ENCODE measurements at regions not wholly inside any gene's neighbourhood (a gene's known extent, or its start where the extent isn't known, plus 50 kb on each side); places are given as distances from the start of the nearest gene placed in this dataset.

DNA sequence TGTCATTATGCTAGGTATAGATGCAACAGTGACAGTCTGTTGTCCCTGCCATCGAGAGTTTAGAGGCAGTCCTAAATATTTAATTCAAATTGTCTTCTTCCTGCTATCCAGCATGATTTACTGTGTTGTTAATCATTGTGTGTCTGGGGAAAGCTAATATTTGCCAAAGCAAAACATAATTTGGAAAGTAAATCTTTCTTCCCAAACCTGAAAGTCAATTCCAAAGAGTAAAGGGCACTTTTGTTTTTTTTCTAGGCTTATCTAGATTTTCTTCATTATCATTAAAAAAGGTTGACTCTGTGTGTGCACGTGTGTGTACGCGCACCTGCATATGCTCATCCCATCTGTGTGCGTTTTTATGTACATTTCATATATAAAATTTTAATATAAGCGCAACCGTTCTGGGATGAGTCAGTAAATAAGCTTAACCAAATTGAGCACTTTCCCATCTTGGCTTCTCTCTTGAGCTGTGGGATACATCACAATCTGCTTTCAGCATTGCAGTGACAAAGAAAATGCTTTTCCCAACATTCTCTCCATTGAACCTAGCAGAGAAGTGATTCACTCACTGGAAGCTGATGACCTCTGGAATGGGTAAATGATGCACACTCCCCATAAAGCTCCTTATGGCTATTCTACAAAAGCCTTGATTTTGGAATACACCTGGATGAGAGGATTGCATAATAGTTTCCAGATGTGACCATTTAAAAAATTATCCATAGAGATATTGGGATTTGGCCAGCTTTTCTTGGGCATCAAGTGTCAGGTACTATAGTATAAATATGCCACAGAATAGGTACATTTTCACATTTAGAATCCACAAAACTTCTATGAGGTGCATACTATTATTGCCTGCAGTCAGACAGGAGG lies 488.4 kb downstream of the ADCYAP1 start:
- no peak overlapping the region for H3K9ac ChIP-seq (ENCODE audit: insufficient read length, low read depth)
- no peak overlapping the region for H3K4me3 ChIP-seq (ENCODE audit: insufficient read length, low read depth)
- peaks cover 7% of the 10 kb centered on the region for H3K36me3 ChIP-seq (ENCODE audit: insufficient read depth, insufficient read length, low read length)
- no peak for TF ChIP-seq SUZ12 (IDR thresholded peaks at IDR 0.05; ENCODE audit: extremely low read depth, insufficient read depth, insufficient read length)
- TF ChIP-seq YY1 (IDR thresholded peaks at IDR 0.05; ENCODE audit: insufficient read depth, insufficient read length), result no peak
- no peak for TF ChIP-seq ZNF274 (IDR thresholded peaks at IDR 0.05; ENCODE audit: low read depth, low read length)
- no peaks in the 10 kb centered on the region; the same call in none of the 2 replicates for H3K9me3 ChIP-seq (ENCODE audit: insufficient read depth, low read length)
- DNase-seq (ENCODE audit: low read depth, low spot score), result no peak
- H3K4me1 ChIP-seq (ENCODE audit: insufficient read depth, insufficient read length), result no peaks in the 10 kb centered on the region
- H3K27me3 ChIP-seq (ENCODE audit: insufficient read depth, insufficient read length), result no peaks in the 10 kb centered on the region

DNA sequence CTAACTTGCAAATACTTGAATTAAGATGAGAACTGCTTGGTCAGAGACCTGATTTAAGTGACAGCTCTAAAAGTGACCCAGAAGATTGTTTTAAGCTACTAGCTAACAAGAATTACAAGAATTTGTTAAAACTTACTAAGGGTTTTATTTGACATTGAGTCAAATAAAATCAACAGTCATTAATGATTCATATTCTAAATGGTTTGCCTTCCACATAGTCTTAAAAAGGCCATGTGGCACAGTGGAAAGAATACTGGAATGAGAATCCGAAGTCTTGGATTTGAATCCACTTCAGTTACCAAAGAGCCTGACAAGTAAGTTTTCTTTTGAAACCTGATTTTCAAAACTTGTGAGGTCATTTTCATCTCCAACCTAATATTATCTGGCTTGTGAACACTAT lies 489.3 kb downstream of the ADCYAP1 start:
- Histone ChIP-seq H3K27me3 (ENCODE audit: insufficient read depth, insufficient read length) (no peaks in the 10 kb centered on the region), H3K9me3 (ENCODE audit: insufficient read depth, low read length) (no peaks in the 10 kb centered on the region; the same call in none of the 2 replicates), H3K9ac (ENCODE audit: insufficient read length, low read depth) (no peak overlapping the region), H3K4me1 (ENCODE audit: insufficient read depth, insufficient read length) (no peaks in the 10 kb centered on the region), H3K4me3 (ENCODE audit: insufficient read length, low read depth) (no peak overlapping the region), H3K36me3 (ENCODE audit: insufficient read depth, insufficient read length, low read length) (peaks cover 7% of the 10 kb centered on the region)
- no peak for DNase-seq (ENCODE audit: low read depth, low spot score)
- TF ChIP-seq ZNF274 (IDR thresholded peaks at IDR 0.05; ENCODE audit: low read depth, low read length) (no peak), SUZ12 (IDR thresholded peaks at IDR 0.05; ENCODE audit: extremely low read depth, insufficient read depth, insufficient read length) (no peak), YY1 (IDR thresholded peaks at IDR 0.05; ENCODE audit: insufficient read depth, insufficient read length) (no peak)

DNA sequence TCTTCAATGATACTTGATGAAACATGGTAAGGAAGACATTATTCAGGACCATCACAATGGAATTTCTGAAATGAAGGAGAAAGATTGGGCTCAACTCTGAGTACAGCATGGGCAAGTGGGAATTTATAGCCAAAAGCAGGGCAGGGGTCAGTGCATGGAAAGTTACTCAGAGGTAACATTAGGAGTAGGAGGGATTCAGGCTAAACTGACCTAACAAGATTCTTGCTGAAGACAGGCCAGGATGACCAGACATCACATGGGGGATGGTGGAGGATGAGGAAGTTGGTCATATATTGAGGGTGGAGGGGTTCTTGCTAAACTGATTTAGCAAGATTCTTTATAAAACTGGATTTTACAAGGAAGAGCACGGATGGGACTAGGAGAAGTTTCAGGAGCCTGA lies 489.8 kb downstream of the ADCYAP1 start:
- Histone ChIP-seq H3K4me3 (ENCODE audit: insufficient read length, low read depth) (no peak overlapping the region), H3K9ac (ENCODE audit: insufficient read length, low read depth) (no peak overlapping the region), H3K36me3 (ENCODE audit: insufficient read depth, insufficient read length, low read length) (peaks cover 7% of the 10 kb centered on the region), H3K27me3 (ENCODE audit: insufficient read depth, insufficient read length) (no peaks in the 10 kb centered on the region), H3K9me3 (ENCODE audit: insufficient read depth, low read length) (no peaks in the 10 kb centered on the region), H3K4me1 (ENCODE audit: insufficient read depth, insufficient read length) (no peaks in the 10 kb centered on the region)
- TF ChIP-seq YY1 (IDR thresholded peaks at IDR 0.05; ENCODE audit: insufficient read depth, insufficient read length) (no peak), SUZ12 (IDR thresholded peaks at IDR 0.05; ENCODE audit: extremely low read depth, insufficient read depth, insufficient read length) (no peak), ZNF274 (IDR thresholded peaks at IDR 0.05; ENCODE audit: low read depth, low read length) (no peak)
- DNase-seq (ENCODE audit: low read depth, low spot score), result no peak

DNA sequence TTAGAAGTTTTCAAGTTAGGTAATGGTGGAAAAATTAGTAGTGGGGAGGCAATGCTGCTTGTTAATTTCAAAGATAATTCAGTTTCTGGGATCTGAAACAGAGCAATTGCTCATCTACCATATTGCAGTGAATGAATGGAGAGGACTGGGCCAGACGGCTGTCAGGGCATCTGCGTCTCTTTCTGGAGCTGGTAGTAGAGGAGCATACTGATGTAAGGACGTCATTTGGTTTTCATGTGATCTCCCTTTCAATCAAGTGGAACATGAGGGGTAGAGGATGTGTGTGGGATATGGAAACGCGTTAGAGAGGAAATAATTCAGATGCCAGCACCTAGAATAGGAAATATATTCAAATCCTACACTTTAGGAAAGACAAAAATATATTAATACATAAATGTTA lies 490.3 kb downstream of the ADCYAP1 start:
- TF ChIP-seq SUZ12 (IDR thresholded peaks at IDR 0.05; ENCODE audit: extremely low read depth, insufficient read depth, insufficient read length), result no peak
- TF ChIP-seq ZNF274 (IDR thresholded peaks at IDR 0.05; ENCODE audit: low read depth, low read length), result no peak
- no peak for TF ChIP-seq YY1 (IDR thresholded peaks at IDR 0.05; ENCODE audit: insufficient read depth, insufficient read length)
- Histone ChIP-seq H3K9ac (ENCODE audit: insufficient read length, low read depth) (no peak overlapping the region), H3K27me3 (ENCODE audit: insufficient read depth, insufficient read length) (no peaks in the 10 kb centered on the region), H3K36me3 (ENCODE audit: insufficient read depth, insufficient read length, low read length) (peaks cover 7% of the 10 kb centered on the region), H3K4me3 (ENCODE audit: insufficient read length, low read depth) (no peak overlapping the region), H3K9me3 (ENCODE audit: insufficient read depth, low read length) (no peaks in the 10 kb centered on the region), H3K4me1 (ENCODE audit: insufficient read depth, insufficient read length) (no peaks in the 10 kb centered on the region)
- DNase-seq (ENCODE audit: low read depth, low spot score), result no peak

DNA sequence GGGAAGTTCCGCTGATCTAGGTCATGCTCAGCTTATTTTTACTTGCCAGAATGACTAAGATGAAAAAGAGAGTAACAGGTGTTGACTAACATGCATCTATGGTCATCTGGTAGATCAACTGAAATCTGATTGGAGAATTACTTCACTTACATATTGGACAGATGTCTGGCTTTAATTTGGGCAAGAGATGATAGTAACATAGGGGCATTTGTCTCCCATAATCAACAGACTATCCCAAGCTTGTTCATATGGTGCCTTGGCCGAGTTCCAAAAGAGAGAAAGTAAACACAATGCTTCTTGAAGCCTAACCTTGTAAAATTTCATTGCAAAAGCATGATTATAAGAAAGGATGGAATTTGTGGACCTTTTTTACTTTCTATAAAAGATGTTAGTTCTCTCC lies 503.7 kb downstream of the ADCYAP1 start:
- DNase-seq (ENCODE audit: low read depth, low spot score), result no peak
- no peak overlapping the region for H3K9ac ChIP-seq (ENCODE audit: insufficient read length, low read depth)
- TF ChIP-seq YY1 (IDR thresholded peaks at IDR 0.05; ENCODE audit: insufficient read depth, insufficient read length) (no peak), SUZ12 (IDR thresholded peaks at IDR 0.05; ENCODE audit: extremely low read depth, insufficient read depth, insufficient read length) (no peak), ZNF274 (IDR thresholded peaks at IDR 0.05; ENCODE audit: low read depth, low read length) (no peak)
- peaks cover 4% of the 10 kb centered on the region for H3K36me3 ChIP-seq (ENCODE audit: insufficient read depth, insufficient read length, low read length)
- H3K9me3 ChIP-seq (ENCODE audit: insufficient read depth, low read length), result no peaks in the 10 kb centered on the region
- no peak overlapping the region for H3K4me3 ChIP-seq (ENCODE audit: insufficient read length, low read depth)
- no peaks in the 10 kb centered on the region for H3K4me1 ChIP-seq (ENCODE audit: insufficient read depth, insufficient read length)
- H3K27me3 ChIP-seq (ENCODE audit: insufficient read depth, insufficient read length), result no peaks in the 10 kb centered on the region

DNA sequence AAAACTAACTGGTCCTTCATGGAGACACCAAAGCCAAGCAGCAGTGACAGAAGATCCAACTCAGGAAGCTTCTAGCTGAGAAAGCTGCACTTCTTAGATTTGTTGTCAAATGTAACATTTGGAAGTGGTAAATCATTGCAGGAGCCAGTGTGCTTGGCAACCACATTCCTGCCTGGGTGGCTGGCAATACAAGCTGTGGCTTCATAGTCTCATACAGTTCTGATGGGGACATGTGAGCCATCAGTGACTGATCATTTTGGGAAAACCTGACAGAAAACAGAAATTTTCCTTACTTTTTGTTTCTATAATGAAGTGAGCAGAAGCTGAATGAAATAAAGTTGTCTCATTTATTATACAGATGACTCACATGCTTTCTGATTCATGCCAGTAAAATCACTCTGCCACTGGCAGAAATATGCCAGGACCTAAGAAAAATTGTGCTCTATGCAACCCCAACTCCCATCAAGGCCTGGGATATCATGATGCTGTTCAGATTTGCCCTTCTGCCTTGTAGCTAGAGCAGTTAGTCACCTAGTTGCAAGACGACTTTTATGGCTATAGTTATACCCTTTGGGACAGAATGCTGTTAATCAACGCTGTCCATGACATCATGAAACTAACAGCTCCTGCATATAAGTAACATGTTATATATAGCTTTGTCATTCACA lies 508.1 kb downstream of the ADCYAP1 start:
- Histone ChIP-seq H3K36me3 (ENCODE audit: insufficient read depth, insufficient read length, low read length) (no peaks in the 10 kb centered on the region), H3K4me3 (ENCODE audit: insufficient read length, low read depth) (no peak overlapping the region), H3K9me3 (ENCODE audit: insufficient read depth, low read length) (no peaks in the 10 kb centered on the region), H3K27me3 (ENCODE audit: insufficient read depth, insufficient read length) (no peaks in the 10 kb centered on the region), H3K9ac (ENCODE audit: insufficient read length, low read depth) (no peak overlapping the region), H3K4me1 (ENCODE audit: insufficient read depth, insufficient read length) (no peaks in the 10 kb centered on the region)
- DNase-seq (ENCODE audit: low read depth, low spot score), result no peak
- TF ChIP-seq SUZ12 (IDR thresholded peaks at IDR 0.05; ENCODE audit: extremely low read depth, insufficient read depth, insufficient read length), result no peak
- no peak for TF ChIP-seq YY1 (IDR thresholded peaks at IDR 0.05; ENCODE audit: insufficient read depth, insufficient read length)
- no peak for TF ChIP-seq ZNF274 (IDR thresholded peaks at IDR 0.05; ENCODE audit: low read depth, low read length)

DNA sequence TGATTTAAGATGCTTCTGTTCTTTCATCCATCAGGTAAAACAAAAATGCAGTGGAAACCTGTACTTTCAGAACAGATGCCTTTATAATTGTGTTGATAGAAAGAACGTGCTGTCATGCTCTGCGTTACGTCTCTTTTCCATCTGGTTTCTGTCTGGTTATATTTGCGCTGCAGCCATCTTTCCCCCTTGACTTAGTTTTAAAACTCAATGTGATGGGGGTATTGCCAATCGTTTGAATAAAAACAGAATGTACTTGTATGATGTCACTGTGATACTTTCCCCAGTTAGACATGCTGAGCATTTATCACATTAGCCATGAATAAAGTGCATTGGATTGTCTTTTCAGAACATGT lies 508.6 kb downstream of the ADCYAP1 start:
- no peaks in the 10 kb centered on the region for H3K36me3 ChIP-seq (ENCODE audit: insufficient read depth, insufficient read length, low read length)
- H3K4me3 ChIP-seq (ENCODE audit: insufficient read length, low read depth), result no peak overlapping the region
- no peak for DNase-seq (ENCODE audit: low read depth, low spot score)
- no peak overlapping the region for H3K9ac ChIP-seq (ENCODE audit: insufficient read length, low read depth)
- no peaks in the 10 kb centered on the region for H3K9me3 ChIP-seq (ENCODE audit: insufficient read depth, low read length)
- H3K27me3 ChIP-seq (ENCODE audit: insufficient read depth, insufficient read length), result no peaks in the 10 kb centered on the region
- TF ChIP-seq YY1 (IDR thresholded peaks at IDR 0.05; ENCODE audit: insufficient read depth, insufficient read length) (no peak), SUZ12 (IDR thresholded peaks at IDR 0.05; ENCODE audit: extremely low read depth, insufficient read depth, insufficient read length) (no peak), ZNF274 (IDR thresholded peaks at IDR 0.05; ENCODE audit: low read depth, low read length) (no peak)
- H3K4me1 ChIP-seq (ENCODE audit: insufficient read depth, insufficient read length), result no peaks in the 10 kb centered on the region

Measured in NT2/D1 (cell line).